ENCODE measurements at regions not wholly inside any gene's neighbourhood (a gene's known extent, or its start where the extent isn't known, plus 50 kb on each side); places are given as distances from the start of the nearest gene placed in this dataset.

- Mint-ChIP-seq H3K27me3 (ENCODE audit: insufficient read depth, unreplicated experiment) (peaks cover 8% of the 10 kb centered on the region), H3K4me1 (ENCODE audit: insufficient read depth, unreplicated experiment) (no peaks in the 10 kb centered on the region), H3K36me3 (ENCODE audit: insufficient read depth, unreplicated experiment) (no peaks in the 10 kb centered on the region), H3K4me3 (ENCODE audit: unreplicated experiment) (no peak overlapping the region), H3K9me3 (ENCODE audit: unreplicated experiment) (peaks cover 7% of the 10 kb centered on the region), H3K27ac (ENCODE audit: low read depth, unreplicated experiment) (no peak overlapping the region)
- intact Hi-C loops (cut with micrococcal nuclease): loop anchor here (5.0 kb wide), 1 partner anchor 45 kb away; no protein-coding TSS in a partner anchor
- POLR2A ChIA-PET: no interaction called here
- no TSS peak for BruUV-seq (replicated peaks)
- no peak for TF ChIP-seq CTCF (IDR thresholded peaks at IDR 0.05; ENCODE audit: unreplicated experiment)
- CTCF ChIA-PET: interaction anchor here (0.6 to 1.4 kb wide), 2 partner anchors 22 to 931 kb away, joined by 3 to 4 read pairs; no protein-coding TSS in a partner anchor
- DNase-seq (ENCODE audit: unreplicated experiment): no peak
Measured at GRCh38 chr2:205902041-205902899, 183.7 kb downstream of the INO80D start.

GRCh38 chr2:205901491-205901890 is 184.5 kb downstream of the INO80D start:
- BruUV-seq (replicated peaks): no TSS peak
- intact Hi-C loops (cut with micrococcal nuclease): loop anchor here (5.0 kb wide), 1 partner anchor 46 kb away; no protein-coding TSS in a partner anchor
- ChIA-PET CTCF (interaction anchor here (0.6 to 1.4 kb wide), 2 partner anchors 22 to 645 kb away, joined by 3 to 4 read pairs; no protein-coding TSS in a partner anchor), POLR2A (no interaction called here)
- H3K27ac Mint-ChIP-seq (ENCODE audit: low read depth, unreplicated experiment): no peak overlapping the region
- H3K27me3 Mint-ChIP-seq (ENCODE audit: insufficient read depth, unreplicated experiment): peaks cover 4% of the 10 kb centered on the region
- TF ChIP-seq CTCF (IDR thresholded peaks at IDR 0.05; ENCODE audit: unreplicated experiment): no peak
- no peaks in the 10 kb centered on the region for H3K36me3 Mint-ChIP-seq (ENCODE audit: insufficient read depth, unreplicated experiment)
- H3K4me1 Mint-ChIP-seq (ENCODE audit: insufficient read depth, unreplicated experiment): no peaks in the 10 kb centered on the region
- no peak for DNase-seq (ENCODE audit: unreplicated experiment)
- peaks cover 7% of the 10 kb centered on the region for H3K9me3 Mint-ChIP-seq (ENCODE audit: unreplicated experiment)
- no peak overlapping the region for H3K4me3 Mint-ChIP-seq (ENCODE audit: unreplicated experiment)

GRCh38 chr2:205898744-205899143 is 187.2 kb downstream of the INO80D start:
- TF ChIP-seq CTCF (IDR thresholded peaks at IDR 0.05; ENCODE audit: unreplicated experiment): no peak
- ChIA-PET POLR2A (no interaction called here), CTCF (no interaction called here)
- no peak for DNase-seq (ENCODE audit: unreplicated experiment)
- intact Hi-C loops (cut with micrococcal nuclease): no loop called here
- Mint-ChIP-seq H3K4me1 (ENCODE audit: insufficient read depth, unreplicated experiment) (no peaks in the 10 kb centered on the region), H3K27ac (ENCODE audit: low read depth, unreplicated experiment) (no peak overlapping the region), H3K27me3 (ENCODE audit: insufficient read depth, unreplicated experiment) (peaks cover 12% of the 10 kb centered on the region), H3K36me3 (ENCODE audit: insufficient read depth, unreplicated experiment) (no peaks in the 10 kb centered on the region), H3K9me3 (ENCODE audit: unreplicated experiment) (peaks cover 7% of the 10 kb centered on the region), H3K4me3 (ENCODE audit: unreplicated experiment) (no peak overlapping the region)
- BruUV-seq (replicated peaks): no TSS peak

- peaks cover 7% of the 10 kb centered on the region for H3K9me3 Mint-ChIP-seq (ENCODE audit: unreplicated experiment)
- CTCF ChIA-PET: interaction anchor here (0.7 kb wide), 1 partner anchor 845 kb away, joined by 3 read pairs; no protein-coding TSS in a partner anchor
- TF ChIP-seq CTCF (IDR thresholded peaks at IDR 0.05; ENCODE audit: unreplicated experiment): no peak
- BruUV-seq (replicated peaks): no TSS peak
- no peak overlapping the region for H3K27ac Mint-ChIP-seq (ENCODE audit: low read depth, unreplicated experiment)
- intact Hi-C loops (cut with micrococcal nuclease): no loop called here
- DNase-seq (ENCODE audit: unreplicated experiment): no peak
- POLR2A ChIA-PET: no interaction called here
- peaks cover 12% of the 10 kb centered on the region for H3K27me3 Mint-ChIP-seq (ENCODE audit: insufficient read depth, unreplicated experiment)
- peaks cover 8% of the 10 kb centered on the region for H3K4me1 Mint-ChIP-seq (ENCODE audit: insufficient read depth, unreplicated experiment)
- H3K4me3 Mint-ChIP-seq (ENCODE audit: unreplicated experiment): no peak overlapping the region
- H3K36me3 Mint-ChIP-seq (ENCODE audit: insufficient read depth, unreplicated experiment): no peaks in the 10 kb centered on the region
Measured at GRCh38 chr2:205895981-205896655, 189.9 kb downstream of the INO80D start.

All from MCF 10A (cell line).